Erythroblast (primary cell): ENCODE measurements at regions not wholly inside any gene's neighbourhood (a gene's known extent, or its start where the extent isn't known, plus 50 kb on each side); places are given as distances from the start of the nearest gene placed in this dataset.

Experiments used
- GATA1 ChIP-seq: IDR thresholded peaks from 2 replicates; pipeline ENCODE4 v1.6.1; 2011; ENCODE audit warnings: low read depth, mild to moderate bottlenecking, control low read depth, low read length, moderate library complexity
- POLR2A ChIP-seq: IDR thresholded peaks from 2 replicates; pipeline ENCODE4 v1.6.1; 2011; ENCODE audit warnings: mild to moderate bottlenecking, low read length

- TF ChIP-seq POLR2A, result no peak
- TF ChIP-seq GATA1, result no peak
These were observed 185.5 kb upstream of the CPEB2 start for GRCh38 chr4:14816623-14817261.
